ENCODE measurements at regions not wholly inside any gene's neighbourhood (a gene's known extent, or its start where the extent isn't known, plus 50 kb on each side); places are given as distances from the start of the nearest gene placed in this dataset.
"Not testable (repeated sequence)": the region's sequence is repeated elsewhere in the genome, so short reads cannot be mapped to it uniquely, and the experiment has no call there.

DNA sequence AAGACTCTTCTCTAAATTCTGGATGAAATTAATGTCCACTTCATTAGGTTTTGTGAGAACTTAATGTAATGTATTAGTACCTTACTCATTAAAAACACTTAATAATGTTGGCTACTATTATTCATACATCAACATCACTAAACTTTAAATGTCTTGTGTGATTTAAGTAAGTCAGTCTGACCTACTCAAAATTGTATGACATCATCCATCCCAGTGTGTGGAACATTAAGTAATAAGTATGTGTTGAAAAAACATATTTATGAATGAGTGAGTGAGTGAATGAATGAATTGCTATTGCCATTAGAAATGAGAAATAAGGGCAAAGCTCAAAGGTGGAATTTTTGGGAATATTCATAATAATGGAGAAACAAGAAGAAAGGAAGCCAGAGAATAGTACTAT lies 285.8 kb downstream of the HTR1B start:
- no peak for DNase-seq

DNA sequence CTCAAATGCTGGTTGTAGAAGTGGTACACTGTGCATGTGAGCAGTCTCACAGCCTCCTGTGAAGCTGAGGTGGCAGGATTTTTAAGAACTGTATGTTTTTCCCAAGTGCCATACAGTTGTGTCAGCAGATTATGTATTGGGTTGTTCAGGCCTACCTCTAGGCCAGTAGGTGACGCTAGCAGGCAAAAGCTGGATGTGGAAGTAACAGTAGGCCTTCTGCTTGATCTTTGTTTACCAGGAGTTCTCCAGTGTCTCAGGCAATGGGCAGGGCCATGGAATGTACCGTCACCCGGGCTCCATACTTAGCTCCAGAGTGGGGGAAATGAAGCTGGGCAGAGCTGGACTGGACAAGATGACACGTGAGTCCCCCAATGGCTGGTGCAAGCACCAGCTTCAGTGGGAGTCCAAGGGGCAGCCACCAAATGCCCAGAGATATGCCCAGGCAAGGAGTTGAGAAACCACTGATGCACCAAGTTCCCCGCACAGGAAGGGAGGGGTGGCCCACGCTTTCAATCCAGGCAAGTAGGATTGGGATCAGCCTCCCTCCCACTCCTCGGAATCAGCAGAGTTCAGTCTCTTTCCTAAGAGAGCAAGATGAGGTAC lies 289.7 kb downstream of the HTR1B start:
- no peak for DNase-seq

DNA sequence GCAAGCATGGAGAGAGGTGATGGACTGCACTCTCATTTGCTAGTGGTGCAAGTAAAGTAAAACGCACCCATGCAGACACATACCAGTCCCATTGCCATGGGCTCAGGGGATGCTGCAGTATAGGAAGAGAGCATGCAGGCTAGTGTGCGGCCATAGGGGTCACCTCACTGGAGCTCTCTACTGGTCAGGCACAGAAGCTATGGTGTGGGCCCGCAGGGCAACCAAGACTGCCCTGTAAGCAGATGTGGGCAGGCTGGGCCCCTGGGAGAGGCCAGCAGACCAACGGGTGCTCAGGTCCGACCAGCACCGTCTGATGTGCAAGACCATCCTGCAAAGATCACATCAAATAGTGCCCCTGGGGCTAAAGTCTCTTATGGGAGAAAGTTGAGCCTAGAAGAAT lies 290.7 kb downstream of the HTR1B start:
- no peak for DNase-seq

DNA sequence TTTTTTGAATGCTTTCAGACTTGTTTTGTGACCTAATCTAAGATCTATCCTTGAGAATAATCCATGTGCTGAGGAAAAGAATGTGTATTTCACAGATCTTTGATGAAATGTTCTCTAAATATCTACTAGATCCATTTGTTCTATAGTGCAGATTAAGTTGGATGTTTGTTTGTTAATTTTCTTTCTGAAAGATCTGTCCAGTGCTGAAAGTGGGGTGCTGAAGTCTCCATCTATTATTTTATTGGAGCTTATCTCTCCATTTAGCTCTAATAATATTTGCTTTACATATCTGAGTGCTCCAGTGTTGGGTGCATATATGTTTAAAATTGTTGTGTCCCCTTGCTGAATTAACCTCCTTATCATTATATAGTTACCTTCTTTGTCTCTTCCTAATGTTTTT lies 303.6 kb downstream of the HTR1B start:
- DNase-seq: no peak

DNA sequence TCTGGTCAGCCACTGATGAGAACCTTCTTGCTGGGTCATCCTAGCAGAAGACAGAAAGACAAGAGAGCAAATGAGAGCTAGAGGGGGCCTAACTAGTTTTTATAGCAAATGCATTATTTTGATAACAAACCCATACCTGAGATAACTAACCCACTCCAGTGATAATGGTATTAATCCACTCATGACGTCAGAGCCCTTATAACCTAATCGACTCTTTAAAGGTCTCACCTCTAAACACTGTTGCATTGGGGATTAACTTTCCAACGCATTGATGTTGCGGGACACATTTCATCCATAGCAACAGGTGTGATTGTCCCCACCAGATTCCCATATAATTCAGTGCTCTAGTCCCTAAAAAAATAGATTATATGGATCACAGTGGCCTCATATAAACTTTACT lies 312.1 kb downstream of the HTR1B start:
- no peak for DNase-seq

DNA sequence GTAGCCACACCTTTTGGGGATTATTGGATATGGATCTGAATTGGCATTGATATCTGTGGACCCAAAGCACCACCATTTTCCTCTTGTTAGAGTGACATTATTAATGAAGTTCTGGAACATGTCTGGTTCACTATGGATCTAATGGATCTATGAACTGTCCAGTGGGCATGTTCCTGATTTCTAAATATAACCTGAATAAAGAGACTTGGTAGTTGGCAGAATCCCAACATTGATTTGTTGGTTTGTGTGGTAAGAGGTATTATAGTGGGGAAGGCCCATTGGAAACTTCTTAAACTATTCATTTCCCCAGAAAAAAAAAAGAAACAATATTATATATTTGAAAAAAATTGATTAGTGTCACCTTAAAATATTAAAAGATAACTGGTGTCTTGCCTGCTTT lies 312.6 kb downstream of the HTR1B start:
- DNase-seq: no peak

DNA sequence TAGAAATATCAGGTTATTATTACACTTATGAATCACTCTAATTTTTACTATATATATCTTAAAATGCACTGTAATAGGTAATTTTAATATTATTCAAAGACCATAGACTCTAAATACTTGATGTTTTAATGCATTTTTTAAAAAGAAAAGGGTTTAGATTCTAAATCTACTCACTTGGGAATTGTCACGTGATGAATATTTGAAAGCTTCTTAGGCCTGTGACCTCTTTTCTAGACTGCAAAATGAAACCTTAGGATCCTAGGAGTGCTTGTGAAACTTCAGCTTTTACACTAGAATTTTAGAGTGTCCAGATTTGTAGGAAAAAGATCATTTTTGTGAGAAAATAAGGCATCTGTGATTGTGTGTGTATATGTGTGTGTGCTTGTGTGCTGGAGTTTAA lies 318.0 kb downstream of the HTR1B start:
- no peak for DNase-seq

DNA sequence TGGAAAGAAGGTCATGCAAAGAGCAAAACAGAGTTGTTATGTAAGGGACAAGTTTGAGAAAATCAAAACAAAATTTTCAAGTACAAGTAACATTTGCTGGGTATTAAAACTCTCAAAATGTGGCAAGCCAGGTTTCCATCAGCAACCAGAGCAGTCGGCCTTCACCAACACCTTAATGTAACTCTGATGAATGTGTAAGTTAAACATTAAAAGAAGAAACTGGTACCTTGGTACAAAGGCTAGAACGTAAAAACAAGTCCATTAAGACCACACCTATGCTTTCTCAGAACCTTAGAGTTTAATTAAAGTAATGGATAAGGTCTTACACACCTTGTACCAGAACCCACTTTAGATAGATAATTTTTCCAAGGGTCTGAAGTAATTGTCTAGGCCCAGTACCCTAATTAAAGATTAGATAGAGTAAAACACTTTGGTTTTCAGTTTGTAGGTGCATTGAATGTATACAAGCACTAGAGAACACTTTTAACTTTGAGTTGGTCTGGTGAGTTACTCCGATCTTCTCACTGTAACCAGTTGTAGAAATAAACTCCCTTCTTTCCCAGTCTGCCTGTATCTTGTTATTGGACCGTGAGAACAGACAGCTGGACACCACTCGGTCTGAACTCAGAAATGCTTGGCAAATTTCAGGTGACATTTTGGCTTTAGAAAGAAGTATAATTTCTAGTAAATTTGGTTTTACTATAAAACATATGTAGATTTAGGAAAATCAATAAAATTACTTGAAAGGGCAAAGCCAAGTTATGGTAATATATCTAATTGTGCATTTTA lies 319.4 kb downstream of the HTR1B start:
- DNase-seq: no peak

DNA sequence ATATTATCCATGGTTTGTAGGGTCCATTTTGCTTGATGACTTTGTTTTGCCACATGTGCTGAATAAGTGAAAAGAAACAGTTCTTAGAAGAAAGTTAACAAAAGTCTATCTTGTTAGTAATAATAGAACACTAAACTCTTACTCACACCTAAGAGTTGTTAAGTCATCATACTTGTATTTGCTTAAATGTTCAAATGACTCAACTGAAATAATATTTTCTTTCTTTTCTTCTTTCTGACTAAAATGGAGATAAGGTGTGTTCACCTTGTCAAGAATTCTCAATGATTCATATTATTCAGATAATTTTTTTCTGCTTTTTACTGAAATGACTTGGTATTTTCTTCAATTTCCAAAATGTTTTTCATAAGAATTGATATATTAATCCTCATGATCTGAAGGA lies 327.2 kb downstream of the HTR1B start:
- no peak for DNase-seq

DNA sequence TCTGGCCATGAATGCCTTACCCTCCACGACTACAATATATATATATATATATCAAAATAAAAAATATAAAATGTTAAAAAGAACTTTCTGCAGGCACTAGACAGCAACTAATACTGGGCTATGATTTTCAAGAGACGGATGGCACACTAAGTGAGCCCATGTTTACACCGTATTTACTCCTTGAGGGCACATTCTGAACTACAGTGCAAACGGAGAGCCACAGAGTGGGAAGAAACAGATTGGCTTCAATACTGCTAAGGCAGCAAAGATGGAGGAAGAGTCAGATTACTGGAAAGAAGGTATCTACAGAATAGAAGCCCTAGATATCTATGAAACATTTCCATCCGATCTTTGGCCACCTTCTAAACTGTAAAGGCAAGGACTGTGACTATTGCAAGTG lies 330.3 kb downstream of the HTR1B start:
- DNase-seq: no peak

DNA sequence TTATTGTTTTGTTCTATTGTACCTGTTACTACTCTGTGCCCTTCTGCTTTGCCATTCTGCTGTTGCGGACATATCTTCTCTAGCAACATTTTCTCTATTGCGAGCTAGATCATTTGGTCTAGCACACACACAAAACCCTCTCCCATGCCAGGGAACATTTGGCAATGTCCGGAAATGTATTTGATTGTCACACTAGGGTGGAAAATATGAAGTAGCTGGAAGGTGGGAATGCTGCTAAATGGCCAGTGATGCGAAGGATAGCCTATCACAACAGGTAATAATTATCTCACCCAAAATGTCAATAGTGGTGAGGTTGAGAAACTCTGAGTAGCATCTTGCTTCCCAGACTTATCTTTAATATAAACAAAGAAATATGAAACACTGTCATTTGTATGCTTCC lies 331.9 kb downstream of the HTR1B start:
- DNase-seq: no peak

DNA sequence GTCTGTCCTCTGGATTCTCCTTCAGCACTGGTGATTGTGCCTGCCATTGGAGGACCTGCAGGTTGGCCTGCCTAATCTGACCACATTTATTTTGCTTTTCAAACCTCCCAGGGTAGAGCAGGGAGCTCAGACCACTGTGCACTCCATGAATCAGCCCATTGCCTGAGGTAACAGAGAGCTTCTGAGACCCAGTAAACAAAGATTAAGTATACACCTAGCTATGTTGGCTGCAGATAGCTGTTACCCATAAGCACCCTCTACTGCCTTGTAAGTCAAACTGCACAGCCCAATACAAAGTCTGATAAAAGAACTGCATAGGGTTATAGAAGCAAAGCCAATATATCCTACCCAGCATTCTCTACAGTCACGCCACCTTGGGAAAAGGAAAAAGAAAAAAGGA lies 338.7 kb downstream of the HTR1B start:
- DNase-seq: no peak

DNA sequence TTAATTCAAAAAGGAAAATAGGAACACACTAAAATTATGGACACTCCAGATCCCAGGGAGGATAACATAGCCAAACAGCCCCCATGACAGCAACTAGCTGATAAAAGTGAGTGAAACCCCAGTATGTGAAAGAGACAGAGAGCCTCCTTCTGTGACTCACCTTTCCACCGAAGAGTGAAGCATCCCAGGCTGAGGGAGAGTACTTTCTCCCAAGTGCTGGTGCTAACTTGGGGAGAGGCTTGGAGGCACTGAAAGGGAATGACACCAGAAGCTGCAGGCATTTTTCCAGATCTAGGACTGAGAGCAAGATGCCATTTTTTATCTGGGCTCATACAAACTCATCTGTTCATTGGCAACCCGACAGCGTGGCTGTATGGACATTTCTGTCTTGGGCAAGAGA lies 339.8 kb downstream of the HTR1B start:
- no peak for DNase-seq

DNA sequence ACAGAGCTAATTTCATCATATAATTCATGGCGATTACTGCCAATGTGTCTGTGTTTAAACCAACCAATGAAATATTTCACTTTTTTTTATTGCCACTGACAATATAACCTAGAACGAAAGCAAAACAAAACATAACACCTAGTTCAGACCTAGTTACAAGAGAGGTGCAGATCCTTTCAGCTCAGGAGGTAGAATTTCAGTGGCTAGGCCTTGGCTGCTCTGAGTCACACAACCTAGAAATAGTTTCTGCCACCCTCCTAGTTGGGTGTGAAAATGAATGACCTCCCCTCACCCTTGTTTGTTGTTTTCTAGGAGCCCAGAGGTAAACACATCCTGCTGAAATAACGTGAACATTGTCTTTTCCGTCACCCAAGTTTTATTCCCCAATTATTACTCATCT lies 356.3 kb downstream of the HTR1B start:
- no peak for DNase-seq

DNA sequence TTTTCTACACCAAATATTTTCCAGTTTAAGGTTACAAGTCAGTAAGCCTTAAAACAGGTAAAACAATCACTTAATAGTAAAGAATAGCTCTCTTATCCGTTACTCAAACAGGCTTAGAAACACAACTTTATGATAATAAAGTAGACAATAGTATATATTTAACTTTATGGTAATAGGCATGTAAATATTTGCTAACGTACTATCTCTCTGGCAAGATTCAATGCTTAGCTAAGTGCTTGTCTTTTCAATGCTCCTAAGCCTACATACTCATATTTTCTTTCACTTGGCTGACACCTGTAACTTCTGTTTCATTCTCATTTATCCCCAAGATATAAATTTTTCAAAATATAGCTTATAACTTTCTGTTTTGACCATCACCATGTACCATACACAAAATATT lies 358.2 kb downstream of the HTR1B start:
- DNase-seq: no peak

DNA sequence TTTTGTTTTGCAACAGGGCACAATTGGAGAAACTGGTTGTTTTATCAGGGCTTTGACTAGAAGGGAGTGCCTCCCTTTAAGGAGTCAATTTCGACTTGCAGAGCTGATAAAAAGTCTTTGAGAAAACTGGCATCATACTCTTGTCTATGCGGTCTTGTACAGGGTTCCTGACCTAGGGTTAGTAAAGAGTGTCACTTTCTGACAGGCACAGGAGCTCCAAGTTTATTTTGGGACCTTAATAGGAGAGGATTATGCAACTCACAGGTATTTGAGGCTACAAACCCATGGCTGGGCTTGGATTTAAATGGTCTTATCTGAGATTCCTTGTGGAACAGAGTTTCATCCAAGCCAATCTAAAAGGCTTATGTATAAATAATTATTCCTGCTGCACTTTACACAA lies 365.4 kb downstream of the HTR1B start:
- no peak for DNase-seq

DNA sequence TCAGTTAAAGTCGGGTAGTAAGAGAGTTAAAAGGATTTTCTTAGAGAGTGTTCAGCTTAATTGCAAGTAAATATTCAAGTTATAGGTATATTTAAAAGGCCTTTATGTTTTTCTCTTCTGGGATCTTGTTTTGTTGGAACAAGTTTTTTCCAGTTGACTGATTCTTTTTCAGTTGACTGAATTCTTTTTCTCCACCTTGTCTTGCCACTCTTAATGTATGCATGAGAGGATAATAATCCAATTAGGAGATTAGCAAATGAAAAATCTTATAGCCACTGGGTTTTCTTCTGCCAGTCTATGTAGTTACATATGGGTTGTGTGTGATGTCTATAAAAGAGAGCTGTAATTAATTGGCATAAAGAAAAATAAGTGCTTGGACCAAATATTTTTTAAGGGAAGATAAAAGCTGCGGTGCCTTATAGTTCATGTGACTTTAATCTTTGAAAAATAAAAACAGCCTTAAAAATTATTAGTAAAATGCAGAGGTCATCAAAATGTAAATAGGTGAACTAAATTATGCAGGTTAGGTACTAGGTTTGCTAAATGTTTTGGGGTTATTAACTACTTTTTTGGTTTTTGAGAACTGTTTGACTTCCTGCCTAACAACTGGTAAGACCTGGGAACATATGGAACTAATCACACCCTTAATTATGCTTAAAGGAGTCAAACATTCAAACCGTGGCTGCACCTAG lies 367.2 kb downstream of the HTR1B start:
- DNase-seq: no peak

DNA sequence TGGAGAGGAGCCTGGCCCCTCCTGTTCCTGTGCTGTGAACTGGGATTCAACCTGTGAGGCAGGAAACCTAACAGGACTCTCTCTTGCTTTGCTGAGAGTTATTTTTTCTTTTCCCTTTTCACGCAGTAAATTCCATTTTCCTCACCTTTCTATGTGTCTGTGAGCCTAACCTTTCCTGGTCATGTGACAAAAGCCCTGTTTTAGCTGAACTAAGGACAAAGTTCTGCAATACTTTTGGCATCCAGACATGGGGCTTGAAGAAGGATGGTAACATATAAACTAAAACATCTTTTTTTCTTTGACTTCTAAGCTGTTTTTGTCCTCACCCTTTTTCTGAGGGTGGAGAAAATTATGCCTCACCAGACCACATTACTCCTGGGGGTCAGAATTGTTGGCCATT lies 368.5 kb downstream of the HTR1B start:
- no peak for DNase-seq

DNA sequence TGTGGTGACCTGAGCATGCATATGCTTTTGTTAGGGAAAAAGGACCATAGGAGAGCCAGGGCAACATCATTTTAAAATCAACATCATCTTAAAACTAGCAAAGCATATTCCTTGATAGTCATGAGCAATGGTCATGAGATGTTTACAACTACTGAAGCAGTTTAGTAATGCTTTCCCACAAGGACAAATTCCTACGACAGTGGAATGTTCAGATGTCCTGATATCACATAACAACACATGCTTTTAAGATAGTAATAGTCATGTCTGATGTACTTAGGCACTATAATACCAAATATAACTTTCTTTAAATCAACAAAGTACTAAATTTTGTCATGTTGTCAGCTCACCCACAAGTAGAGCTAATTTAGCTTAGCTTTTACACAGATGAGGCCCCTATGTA lies 370.3 kb downstream of the HTR1B start:
- no peak for DNase-seq

DNA sequence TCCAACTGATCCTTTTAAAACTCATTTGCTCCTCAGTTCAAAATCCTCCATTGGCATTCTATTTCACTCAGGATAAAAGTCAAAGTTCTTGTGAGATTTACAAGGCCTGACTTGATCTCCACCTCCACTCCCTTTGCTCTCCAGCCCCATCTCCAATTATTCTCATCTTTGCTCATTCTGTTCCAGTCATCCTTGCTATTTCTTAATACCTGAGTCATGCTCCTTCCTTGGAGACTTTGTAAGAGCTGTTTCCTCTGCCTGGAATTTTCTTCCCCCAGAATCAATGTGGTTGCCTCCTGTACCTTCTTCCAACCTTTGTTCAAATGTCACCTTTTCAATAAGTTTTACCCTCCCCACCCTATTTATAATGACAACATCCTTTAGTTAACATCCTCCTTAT lies 373.5 kb downstream of the HTR1B start:
- no peak for DNase-seq

DNA sequence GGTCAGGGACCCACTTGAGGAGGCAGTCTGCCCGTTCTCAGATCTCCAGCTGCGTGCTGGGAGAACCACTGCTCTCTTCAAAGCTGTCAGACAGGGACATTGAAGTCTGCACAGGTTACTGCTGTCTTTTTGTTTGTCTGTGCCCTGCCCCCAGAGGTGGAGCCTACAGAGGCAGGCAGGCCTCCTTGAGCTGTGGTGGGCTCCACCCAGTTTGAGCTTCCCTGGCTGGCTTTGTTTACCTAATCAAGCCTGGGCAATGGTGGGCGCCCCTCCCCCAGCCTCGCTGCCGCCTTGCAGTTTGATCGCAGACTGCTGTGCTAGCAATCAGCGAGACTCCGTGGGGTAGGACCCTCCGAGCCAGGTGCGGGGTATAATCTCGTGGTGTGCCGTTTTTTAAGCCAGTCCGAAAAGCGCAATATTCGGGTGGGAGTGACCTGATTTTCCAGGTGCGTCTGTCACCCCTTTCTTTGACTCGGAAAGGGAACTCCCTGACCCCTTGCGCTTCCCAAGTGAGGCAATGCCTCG lies 375.4 kb downstream of the HTR1B start:
- DNase-seq: not testable (repeated sequence)

DNA sequence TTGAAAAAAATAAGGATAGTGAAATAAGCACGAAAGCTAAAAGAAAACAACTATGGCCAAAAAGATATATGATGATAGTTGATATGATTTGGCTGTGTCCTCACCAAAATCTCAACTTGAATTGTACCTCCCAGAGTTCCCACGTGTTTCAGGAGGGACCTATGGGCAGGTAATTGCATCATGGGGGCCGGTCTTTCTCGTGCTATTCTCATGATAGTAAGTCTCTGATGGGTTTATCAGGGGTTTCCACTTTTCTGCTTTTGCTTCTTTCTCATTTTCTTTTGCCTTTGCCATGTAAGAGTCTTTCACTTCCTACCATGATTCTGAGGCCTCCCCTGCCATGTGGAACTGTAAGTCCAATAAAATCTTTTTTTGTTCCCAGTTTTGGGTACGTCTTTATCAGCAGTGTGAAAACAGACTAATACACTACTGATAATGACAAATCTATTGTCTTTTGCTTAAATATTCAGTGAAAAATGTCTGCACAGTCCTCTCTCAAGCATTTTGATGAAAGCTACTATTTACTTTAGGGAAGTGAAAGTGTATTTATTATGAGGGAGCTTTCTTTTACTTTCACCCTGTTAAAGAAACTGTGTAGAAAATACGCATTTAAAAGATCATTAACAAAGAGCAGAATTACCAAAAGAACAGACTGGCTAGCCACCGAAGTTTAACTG lies 389.1 kb downstream of the HTR1B start:
- DNase-seq: no peak

DNA sequence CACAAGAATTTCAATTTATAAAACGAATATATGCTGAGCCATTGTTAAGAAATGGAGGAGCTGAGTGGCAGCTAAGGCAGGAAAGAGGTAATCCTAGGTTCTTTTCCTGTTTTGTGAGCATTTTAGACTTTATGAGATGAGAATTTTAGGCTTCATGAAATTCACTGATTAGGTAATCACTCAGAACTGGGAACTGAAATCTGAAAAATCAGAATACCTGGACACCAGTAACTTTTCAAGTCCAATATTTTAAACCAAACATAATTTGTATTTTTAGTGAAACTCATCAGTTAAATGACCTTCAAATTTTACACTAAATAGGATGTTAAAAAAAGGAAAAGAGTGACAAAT lies 389.9 kb downstream of the HTR1B start:
- no peak for DNase-seq

Measured in inflammatory macrophage (primary cell).